Thyroid gland (tissue), 4 donors: ENCODE measurements at regions not wholly inside any gene's neighbourhood (a gene's known extent, or its start where the extent isn't known, plus 50 kb on each side); places are given as distances from the start of the nearest gene placed in this dataset.

Source experiments
- DNase-seq, 2 donors: peaks; one replicate each; pipeline ENCODE4 v3.0.0-alpha.2; 2019
- H3K27ac ChIP-seq, 3 donors: fragments of 200-600 bp; sonication (generic); 1 replicate in 2 of 3; 2 replicates in 1 of 3; pipeline ENCODE4 v1.5.1; 2016 to 2019; ENCODE audit warnings: mild to moderate bottlenecking in 1 of 3, moderate library complexity in 1 of 3
- H3K27me3 ChIP-seq: fragments of 200-600 bp; sonication (generic); one replicate; pipeline ENCODE4 v1.5.1; 2019
- H3K36me3 ChIP-seq, 2 donors: fragments of 200-600 bp; sonication (generic); one replicate each; pipeline ENCODE4 v1.5.1; 2016 to 2019
- H3K4me1 ChIP-seq, 2 donors: fragments of 200-600 bp; sonication (generic); one replicate each; pipeline ENCODE4 v1.5.1; 2017 to 2019
- H3K4me3 ChIP-seq, 3 donors: fragments of 200-600 bp; sonication (generic); replicated peaks in 1 of 3; 1 replicate in 2 of 3; 2 replicates in 1 of 3; pipeline ENCODE4 v1.5.1; 2016; ENCODE audit warnings: mild to moderate bottlenecking in 1 of 3
- H3K9me3 ChIP-seq: fragments of 200-600 bp; sonication (generic); one replicate; pipeline ENCODE4 v1.5.1; 2017
- CTCF ChIP-seq, 6 experiments: fragments of 200-600 bp in 3 of 6; fragments of 450-650 bp in 3 of 6; sonication (generic) in 3 of 6; IDR thresholded peaks; one replicate each; pipeline ENCODE4 v1.5.1; 2016 to 2019; ENCODE audit warnings: antibody characterized with exemption in 6 of 6, mild to moderate bottlenecking in 2 of 6, inconsistent platforms in 1 of 6, moderate library complexity in 1 of 6
- POLR2A ChIP-seq, 2 donors: fragments of 450-650 bp; IDR thresholded peaks; one replicate each; pipeline ENCODE4 v1.6.1; 2017; ENCODE audit warnings: antibody characterized with exemption in 2 of 2, mild to moderate bottlenecking in 2 of 2, moderate library complexity in 1 of 2
- WGBS, 2 donors: methylation state at CpG; one replicate each; pipeline ENCODE4 v1.1.5; 2017; 5-methylcytosine and 5-hydroxymethylcytosine counted together
- intact Hi-C: fragments of 100-400 bp; cut with DNase I; formaldehyde crosslinking; loops from one replicate; pipeline ENCODE4 v1.15.1; 2023

- 79 to 84% methylated on average over 8 to 12 of the region's 12 CpGs for WGBS, 2 donors
- H3K4me3 ChIP-seq = no peak overlapping the region
- H3K27ac ChIP-seq = peak overlapping the region in 2 of 3 donors; percentile 7 to 12
- TF ChIP-seq POLR2A (IDR thresholded peaks at IDR 0.05) (no peak), CTCF (IDR thresholded peaks at IDR 0.05) (no peak)
- no peaks in the 10 kb centered on the region for H3K9me3 ChIP-seq
- intact Hi-C loops = no loop called here
- DNase-seq = no peak
- H3K27me3 ChIP-seq = no peaks in the 10 kb centered on the region
- H3K36me3 ChIP-seq = no peaks in the 10 kb centered on the region
- H3K4me1 ChIP-seq = peaks cover 0 to 3% of the 10 kb centered on the region in 2 donors
Observed at GRCh38 chr10:124220971-124221355, 127.6 kb upstream of the CHST15 start.

- Histone ChIP-seq H3K36me3 (no peaks in the 10 kb centered on the region), H3K4me1 (peaks cover 0 to 3% of the 10 kb centered on the region in 2 donors), H3K9me3 (no peaks in the 10 kb centered on the region), H3K27ac (peak overlapping the region in 2 of 3 donors; percentile 7 to 12), H3K27me3 (no peaks in the 10 kb centered on the region), H3K4me3 (no peak overlapping the region)
- WGBS, 2 donors = 58 to 74% methylated on average over 6 of the region's 6 CpGs
- TF ChIP-seq POLR2A (IDR thresholded peaks at IDR 0.05) (no peak), CTCF (IDR thresholded peaks at IDR 0.05) (no peak)
- DNase-seq = no peak
- intact Hi-C loops = no loop called here
Observed at GRCh38 chr10:124220547-124220946, 127.1 kb upstream of the CHST15 start.

- DNase-seq = no peak
- intact Hi-C loops = no loop called here
- H3K27ac ChIP-seq = no peak overlapping the region
- no peaks in the 10 kb centered on the region for H3K9me3 ChIP-seq
- 76 to 83% methylated on average over 7 of the region's 7 CpGs for WGBS, 2 donors
- H3K4me1 ChIP-seq = peaks cover 0 to 3% of the 10 kb centered on the region in 2 donors
- H3K27me3 ChIP-seq = no peaks in the 10 kb centered on the region
- H3K4me3 ChIP-seq = no peak overlapping the region
- TF ChIP-seq POLR2A (IDR thresholded peaks at IDR 0.05) (no peak), CTCF (IDR thresholded peaks at IDR 0.05) (no peak)
- no peaks in the 10 kb centered on the region for H3K36me3 ChIP-seq
Observed at GRCh38 chr10:124219655-124220054, 126.3 kb upstream of the CHST15 start.

- intact Hi-C loops = no loop called here
- DNase-seq = no peak
- Histone ChIP-seq H3K36me3 (no peaks in the 10 kb centered on the region), H3K27me3 (no peaks in the 10 kb centered on the region), H3K27ac (no peak overlapping the region), H3K9me3 (no peaks in the 10 kb centered on the region), H3K4me3 (no peak overlapping the region), H3K4me1 (peaks cover 0 to 3% of the 10 kb centered on the region in 2 donors)
- no peak for TF ChIP-seq POLR2A (IDR thresholded peaks at IDR 0.05)
- no peak for TF ChIP-seq CTCF (IDR thresholded peaks at IDR 0.05)
- WGBS, 2 donors = 81 to 87% methylated on average over 12 of the region's 12 CpGs
Observed at GRCh38 chr10:124219062-124219461, 125.7 kb upstream of the CHST15 start.

- no peak for DNase-seq
Observed at GRCh38 chr10:124217906-124218804, 124.8 kb upstream of the CHST15 start.

More at GRCh38 chr10:124217906-124218804, 124.8 kb upstream of the CHST15 start:
- Histone ChIP-seq H3K27me3 (no peaks in the 10 kb centered on the region), H3K4me1 (peaks cover 0 to 3% of the 10 kb centered on the region in 2 donors), H3K36me3 (no peaks in the 10 kb centered on the region), H3K27ac (no peak overlapping the region), H3K9me3 (no peaks in the 10 kb centered on the region), H3K4me3 (no peak overlapping the region)
- WGBS, 2 donors = 89 to 91% methylated on average over 12 of the region's 12 CpGs
- intact Hi-C loops = no loop called here
- TF ChIP-seq POLR2A (IDR thresholded peaks at IDR 0.05) (no peak), CTCF (IDR thresholded peaks at IDR 0.05) (no peak)
